ENCODE measurements at regions not wholly inside any gene's neighbourhood (a gene's known extent, or its start where the extent isn't known, plus 50 kb on each side); places are given as distances from the start of the nearest gene placed in this dataset.

DNA sequence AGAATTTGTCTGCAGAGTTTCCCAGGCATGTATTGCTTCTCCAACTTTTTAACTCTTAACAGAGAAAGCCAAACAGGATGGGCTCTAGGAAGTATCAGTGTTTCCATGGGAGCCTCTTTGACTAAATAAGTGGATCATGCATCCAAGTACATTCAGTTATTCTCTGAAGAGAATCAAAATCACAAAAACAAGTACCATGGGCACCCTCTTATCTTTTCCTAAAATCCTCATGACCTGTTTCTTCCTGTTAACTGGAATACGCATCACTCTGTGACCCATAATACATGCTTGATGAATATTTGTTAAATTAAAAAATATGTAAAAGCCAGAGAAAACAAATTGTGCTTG lies 186.9 kb upstream of the MGMT start:
- no peak for DNase-seq

DNA sequence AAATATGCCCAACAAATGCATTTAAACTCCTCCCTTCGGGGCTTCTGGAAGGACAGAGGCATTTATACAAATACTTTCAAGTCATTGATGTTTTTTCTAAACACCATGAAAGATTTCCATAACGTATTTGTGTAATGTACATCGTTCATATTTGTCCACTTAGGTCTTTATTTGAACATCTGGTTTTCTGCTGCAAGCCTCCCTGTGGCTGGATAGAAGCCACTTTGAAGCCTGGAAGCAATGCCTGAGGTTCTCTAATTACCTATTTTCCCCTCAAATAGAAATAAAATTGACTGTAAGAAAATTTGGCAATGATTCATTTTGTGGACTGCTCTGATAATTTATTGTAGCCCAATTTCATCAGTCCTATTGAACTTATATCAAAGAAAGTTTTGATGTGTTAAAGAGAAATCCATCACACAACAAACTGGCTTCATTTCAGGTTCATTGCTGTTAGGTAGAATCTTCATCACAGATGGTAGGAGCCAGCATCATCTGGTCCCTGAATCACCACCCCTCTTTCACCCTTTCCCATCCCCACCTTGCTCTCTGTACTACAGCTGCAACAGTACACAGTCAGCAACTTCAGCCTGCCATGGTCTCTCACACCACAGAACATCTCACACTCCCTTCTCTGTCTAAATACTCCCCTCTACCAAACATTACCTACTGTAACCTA lies 186.0 kb upstream of the MGMT start:
- no peak for DNase-seq

DNA sequence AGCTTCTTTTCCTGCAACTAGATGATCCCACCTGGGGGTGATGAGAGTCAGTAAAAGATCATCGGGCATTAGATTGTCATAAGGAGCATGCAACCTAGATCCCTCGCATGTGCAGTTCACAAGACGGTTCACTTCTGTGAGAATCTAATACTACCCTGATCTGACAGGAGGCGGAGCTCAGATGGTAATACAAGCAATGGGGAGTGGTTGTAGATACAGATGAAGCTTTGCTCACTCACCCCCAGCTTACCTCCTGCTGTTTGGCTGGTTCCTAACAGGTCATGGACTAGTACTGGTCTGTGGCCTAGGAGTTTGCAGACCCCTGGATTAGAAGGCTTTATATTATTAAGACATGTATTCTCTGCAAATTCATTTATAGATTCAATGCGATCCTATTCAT lies 181.6 kb upstream of the MGMT start:
- no peak for DNase-seq

DNA sequence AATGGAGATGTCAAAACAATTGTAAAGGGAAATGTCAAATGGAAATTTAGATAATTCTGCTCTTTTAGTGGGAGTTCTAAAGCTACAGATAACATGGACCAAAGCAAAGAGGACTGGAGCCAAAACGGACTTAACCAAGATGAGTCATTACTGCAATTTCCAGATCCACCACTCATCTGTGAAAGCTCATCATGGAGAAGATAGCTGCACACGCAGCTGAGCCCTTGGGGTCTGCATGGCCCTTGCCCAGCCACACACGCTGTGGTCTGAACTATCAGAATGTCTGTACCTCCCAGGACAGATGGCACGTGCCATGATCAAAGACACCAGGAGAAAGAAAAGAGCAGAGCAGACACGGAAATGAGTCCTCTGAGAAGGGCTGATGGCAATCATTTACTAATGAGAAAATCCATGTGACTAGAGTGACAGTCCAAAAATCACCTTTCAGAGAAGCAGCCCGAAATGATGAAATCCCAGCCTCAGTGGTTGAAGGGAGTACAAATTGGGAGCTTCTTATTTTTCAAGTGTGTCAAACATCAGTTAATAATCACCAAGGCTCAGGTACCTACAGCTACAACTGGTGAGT lies 177.9 kb upstream of the MGMT start:
- no peak for DNase-seq

DNA sequence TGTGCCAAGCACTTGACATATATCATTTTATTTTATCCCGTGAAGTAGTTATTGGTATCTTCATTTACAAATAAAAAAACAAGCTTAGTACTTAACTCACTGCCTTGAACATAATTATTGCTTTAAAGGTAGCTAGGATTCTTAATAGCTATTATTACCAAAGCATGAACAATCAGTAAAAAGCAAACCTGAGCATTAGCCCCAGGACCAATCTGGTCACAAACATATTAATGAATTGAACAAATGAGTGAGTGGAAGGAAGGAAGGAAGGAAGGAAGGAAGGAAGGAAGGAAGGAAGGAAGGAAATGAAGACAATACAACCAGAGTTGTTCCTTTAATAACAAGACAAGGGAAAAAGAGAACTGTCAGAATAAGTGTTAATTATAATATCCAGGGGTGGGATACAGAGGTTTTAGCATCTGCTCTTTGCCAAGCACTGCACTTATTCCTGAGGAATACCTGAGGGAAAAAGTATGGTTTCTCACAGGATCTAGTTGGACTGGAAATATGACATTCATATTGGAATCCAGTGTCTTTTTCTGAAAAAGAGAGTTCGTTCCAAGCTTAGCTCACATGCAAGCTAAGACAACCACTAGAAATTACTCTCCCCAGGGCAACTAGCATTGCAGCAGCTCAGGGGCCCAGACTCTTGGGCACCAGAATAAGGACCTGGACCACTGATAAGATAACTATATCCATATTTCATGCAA lies 172.9 kb upstream of the MGMT start:
- no peak for DNase-seq

DNA sequence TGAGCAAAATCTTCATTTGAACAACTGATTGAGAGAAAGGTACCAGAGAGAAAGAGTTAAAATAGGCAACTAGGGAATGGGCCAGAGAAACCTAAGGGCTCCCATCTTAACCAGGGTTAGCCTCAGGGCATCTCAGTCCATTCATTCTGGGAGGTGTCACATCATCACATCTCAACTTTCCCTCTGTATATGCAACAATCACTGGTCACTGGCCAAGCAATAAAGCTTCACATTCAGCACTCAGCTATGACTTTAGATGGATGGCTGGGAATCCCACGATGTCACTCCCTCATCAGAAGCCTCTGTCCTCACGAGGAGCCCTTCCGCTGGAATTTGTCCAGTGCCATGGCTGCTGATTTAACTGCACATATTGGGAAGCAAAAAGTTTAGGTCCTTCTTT lies 172.1 kb upstream of the MGMT start:
- DNase-seq = no peak

DNA sequence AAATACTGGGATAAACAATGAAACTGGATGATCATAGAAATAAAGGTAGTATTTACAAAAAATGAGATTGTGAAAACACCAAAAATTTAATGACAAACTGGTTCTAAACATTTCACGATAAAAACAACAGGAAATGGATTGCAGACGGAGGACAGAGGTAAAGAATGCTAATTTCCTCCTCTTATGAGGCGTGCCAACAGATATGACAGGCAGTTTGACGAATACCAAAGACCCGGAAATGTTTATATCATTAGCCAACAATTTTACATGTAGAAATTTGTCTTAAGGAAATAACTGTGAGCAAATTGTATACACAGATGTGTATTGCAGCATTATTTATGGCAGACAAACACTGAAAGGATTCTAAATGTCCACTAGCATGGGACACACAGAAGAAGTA lies 162.0 kb upstream of the MGMT start:
- no peak for DNase-seq

DNA sequence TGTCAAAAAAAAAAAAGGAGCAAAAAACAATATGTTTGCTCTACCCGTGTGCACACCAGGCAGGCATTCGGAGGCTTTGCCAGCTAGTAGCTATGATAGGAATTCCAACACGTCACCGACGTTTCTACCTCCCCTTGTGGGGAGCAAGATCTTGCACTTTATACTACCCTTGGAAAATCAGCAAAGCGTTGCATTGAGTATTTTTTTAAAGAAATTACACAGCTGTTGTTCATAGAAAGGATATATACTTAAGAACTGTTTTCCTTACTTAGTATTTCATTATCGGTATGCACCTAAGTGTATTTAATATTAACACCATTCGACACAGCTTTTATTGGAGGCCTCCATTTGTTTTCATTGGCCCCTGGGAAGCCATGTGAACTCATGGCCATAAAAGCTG lies 159.9 kb upstream of the MGMT start:
- no peak for DNase-seq

DNA sequence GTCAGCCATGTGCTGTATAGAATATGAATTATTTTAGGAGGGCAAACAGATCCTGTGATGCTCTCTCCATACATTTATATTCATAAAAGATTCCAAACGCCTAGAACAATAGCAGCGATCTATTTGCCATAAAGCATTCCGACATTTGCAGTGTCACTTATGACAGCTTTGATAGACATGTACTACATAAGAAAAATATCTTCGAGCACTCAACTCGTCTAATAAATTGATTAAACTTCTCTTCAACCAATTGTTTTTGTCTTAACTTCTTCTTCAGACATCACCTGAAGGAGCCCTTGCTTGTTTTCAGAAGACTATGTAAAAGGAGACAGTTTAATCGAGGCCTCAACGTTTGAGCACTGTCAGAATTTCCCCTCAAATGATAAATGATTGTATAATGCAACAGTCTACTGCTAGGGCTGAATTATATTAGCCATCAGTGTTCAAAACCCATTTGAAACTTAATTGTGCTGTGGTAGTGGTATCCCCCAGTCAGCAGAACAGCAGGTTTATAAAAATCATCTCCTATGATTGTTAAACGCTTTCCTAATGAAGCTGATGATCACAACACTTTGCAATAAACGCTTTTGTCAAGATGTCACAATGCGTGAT lies 158.0 kb upstream of the MGMT start:
- no peak for DNase-seq

DNA sequence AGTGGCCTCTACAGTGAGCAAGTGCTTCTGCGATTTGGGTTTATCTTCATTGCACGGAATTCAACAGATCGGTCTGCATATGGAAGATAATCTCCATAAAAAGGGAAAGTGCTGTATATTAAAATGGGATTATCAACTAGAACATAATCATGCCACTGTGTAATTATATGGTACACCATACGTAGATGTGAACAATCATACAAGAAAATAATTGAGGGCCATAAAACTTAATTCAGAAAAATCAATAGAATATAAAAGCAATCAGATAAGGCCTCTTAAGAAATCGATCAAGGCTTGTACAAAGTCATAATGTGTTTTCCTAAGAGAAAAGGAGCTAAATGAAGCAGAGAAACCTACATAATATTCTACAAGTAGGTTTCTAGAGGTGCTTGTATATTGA lies 157.5 kb upstream of the MGMT start:
- DNase-seq = no peak

DNA sequence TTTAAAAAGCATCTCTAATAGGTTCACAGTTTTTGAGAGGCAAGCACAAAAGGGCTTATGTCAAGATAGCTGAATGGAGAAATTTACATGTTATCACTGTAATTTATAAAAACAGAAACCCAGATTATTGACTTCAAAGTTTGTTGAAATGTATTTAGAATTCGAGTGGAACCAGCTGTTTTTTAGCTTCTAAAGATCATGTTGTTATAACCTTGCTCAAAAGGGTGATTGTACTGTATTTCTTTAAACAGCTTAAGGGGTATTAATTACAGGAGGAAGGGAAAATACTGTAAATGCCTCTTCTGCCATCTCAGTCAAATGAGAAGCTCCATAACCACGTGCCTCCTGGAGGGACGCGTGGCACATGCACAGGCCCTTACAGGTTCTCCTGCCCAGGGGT lies 156.2 kb upstream of the MGMT start:
- no peak for DNase-seq

DNA sequence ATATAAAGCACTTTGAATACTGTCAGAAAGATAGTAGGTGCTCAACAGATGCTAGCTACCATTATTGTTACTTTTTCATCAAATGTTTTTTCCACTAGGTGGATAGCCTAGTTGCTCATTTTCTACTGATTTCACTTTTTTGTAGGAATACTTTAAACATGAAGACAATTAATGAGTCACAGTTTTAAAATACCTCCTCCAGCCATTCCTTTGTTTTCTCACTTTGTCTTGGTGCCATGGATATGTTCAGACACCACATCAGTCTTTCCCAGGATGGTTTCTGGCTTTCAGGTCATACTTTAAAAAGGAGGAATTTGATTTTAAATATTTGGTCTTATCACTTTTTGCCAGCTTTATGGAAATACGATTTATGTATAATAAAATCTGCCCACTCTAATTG lies 147.1 kb upstream of the MGMT start:
- DNase-seq = no peak

DNA sequence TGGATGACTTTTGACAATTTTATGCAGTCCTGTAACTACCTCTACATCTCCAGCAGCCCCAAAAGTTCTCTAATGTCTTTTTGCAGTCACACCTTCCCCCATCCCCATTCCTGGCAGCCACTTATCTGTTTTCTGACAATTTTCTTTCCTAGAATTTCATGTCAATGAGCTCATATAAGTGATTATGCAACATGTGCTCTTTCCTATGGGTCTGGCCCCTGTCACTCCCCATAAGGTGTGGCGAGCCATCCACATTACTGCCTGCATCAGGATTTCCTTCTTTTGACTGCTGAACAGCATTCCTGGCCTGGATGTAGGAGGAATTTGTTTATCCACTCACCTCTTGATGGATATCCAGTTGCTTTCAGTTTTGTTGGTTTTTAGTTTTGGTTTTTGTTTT lies 146.7 kb upstream of the MGMT start:
- DNase-seq = no peak

DNA sequence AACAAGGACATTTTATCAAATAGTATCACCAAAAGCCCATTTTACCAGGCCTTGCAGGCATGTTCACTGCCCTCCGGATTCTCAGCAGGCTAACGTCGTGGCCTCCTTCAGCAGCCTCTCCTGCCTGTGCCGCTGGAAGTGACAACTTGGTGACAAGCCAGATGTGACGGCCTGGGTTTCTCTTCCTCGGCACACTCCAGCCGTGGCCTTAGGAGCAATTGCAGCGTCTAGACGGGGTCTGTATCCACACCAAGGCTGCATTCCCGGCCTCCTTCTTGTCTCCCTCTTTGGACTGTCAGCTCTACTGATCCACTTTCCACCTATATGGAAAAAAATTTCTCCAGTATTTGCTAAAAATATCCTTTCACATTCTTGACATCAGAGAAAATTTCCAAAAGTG lies 145.3 kb upstream of the MGMT start:
- no peak for DNase-seq

DNA sequence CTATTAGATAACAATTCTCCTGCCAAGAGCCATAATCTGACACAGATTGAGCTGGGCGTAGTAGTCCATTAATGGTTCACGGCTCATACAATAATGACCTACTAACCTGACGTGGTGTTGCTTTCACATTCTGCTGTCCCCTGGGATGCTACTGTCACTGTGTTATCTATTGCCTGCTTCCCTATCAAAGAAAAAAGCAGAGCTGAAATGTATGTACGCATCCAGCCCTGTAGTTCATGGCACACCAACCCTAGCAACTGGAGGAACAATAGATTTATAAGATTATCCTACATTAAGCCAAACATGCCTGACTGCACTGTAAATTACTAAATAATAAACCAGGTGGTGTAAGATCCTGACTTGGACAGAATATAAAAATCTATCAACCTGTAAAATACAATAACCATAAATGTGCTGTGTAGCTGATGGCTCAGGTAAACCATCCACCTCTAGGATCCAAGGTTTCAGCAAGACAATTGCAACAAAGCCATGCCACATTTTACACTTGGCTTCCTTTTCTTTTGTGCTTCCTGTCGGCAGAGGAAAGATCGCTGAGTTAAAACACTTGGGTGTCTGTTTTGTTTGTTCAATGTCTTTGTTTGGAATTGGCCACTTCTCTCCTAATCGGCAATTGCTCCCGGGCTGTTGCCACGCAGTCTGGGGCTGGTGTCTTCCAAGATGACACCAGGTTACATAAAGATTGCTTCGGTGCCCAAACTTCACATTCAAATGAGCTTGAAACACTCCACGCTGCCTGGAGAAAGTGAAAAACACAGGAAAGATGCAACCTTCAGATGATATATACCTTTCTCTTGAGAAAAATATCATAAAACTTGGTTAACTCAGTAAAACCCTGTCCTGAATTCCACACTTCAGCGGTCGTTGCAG lies 143.9 kb upstream of the MGMT start:
- no peak for DNase-seq

DNA sequence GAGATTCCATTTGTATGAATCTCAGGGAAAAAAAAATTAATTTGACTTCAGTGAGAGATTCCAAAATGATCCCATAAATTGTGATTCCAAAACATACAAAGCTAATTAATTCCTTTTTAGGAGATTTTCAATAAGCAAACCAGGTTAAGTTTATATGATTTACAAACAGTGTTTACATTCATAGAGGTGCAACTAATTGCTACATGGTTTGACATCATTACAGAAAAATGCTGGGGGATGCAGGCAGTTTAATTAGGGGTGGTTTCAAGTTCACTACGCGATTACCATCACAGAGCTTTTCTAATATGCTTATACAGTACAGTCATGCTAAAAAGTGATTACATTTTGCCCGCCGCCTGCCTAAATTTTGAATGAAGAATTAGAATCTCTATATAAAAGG lies 143.2 kb upstream of the MGMT start:
- DNase-seq = no peak

DNA sequence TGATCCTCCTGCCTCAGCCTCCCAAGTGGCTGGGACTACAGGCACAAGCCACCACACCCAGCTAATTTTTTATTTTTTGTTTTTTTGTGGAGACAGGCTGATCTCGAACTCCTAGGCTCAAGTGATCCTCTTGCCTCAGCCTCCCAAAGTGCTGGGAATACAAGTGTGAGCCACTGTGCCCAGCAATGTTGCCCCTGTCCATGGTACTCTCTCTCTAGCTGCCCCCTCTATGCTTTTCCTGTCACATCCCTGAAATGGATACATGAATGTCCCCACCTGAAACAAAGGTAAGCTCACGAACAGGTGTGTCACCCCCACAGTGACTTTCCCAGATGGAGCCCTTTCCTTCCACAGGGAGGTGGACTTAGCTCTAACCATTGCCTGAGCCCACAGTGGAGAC lies 141.1 kb upstream of the MGMT start:
- no peak for DNase-seq

DNA sequence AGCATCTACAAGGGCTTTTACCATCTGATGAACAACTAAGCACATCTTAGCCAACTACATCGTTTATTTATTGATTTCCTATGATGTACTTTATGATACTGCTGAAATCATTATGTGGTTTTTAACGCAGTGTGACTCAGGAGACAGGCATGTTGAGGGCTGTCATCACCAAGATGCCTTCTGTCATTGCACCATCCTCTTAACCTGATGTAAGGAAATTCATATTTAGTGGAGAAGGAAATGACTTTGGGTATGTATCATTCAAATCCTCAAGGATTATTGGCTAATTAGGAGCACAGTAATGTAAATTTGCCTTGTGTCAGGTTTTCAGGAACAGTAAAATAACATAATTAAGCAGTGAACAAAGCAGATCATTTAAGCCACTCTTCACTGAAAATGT lies 138.5 kb upstream of the MGMT start:
- DNase-seq = no peak

DNA sequence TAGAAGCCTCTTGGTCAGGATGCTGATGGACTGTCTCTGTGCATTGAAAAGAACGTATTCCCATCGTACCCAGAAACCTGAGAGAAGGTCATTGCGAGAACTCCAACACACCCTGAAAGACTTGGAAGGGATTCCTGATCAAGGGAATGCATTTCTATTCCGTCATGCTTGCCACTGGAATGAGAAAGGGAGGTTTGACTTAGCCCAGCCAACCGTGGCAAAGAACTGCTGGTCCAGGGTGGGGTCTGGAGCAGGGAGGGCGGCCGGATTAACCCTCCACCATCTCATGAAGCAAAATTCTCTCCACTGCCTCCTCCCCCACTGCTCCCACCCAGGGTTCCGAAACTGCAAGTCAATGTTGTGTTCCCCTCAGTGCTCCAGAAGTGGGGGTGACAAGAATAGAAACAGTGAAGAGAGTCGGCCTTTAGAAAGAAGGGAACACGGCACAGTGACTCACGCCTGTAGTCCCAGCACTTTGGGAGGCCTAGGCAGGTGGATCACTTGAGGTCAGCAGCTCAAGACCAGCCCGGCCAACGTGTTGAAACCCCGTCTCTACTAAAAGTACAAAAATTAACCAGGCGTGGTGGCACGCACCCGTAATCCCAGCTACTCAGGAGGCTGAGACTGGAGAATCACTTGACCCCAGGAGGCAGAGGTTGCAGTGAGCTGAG lies 137.5 kb upstream of the MGMT start:
- no peak for DNase-seq

DNA sequence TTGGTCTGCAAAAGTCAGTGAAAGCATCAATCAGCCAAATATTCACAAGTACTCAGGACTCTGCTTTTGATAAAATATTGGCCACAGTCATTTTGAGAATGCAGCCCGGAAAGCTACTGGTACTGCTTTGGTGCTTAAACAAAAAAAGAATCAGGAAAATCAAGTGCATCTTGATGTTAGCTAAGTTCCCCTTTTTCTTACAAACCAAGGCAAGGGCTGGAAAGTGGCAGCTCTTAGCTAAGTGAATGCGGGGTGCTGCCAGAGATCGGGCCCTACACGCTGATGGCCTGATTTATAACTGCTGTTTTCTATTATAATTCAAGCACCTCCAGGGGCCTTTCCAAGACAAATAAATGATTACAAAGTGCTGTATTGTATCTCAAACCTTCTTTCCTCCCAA lies 136.8 kb upstream of the MGMT start:
- DNase-seq = no peak

DNA sequence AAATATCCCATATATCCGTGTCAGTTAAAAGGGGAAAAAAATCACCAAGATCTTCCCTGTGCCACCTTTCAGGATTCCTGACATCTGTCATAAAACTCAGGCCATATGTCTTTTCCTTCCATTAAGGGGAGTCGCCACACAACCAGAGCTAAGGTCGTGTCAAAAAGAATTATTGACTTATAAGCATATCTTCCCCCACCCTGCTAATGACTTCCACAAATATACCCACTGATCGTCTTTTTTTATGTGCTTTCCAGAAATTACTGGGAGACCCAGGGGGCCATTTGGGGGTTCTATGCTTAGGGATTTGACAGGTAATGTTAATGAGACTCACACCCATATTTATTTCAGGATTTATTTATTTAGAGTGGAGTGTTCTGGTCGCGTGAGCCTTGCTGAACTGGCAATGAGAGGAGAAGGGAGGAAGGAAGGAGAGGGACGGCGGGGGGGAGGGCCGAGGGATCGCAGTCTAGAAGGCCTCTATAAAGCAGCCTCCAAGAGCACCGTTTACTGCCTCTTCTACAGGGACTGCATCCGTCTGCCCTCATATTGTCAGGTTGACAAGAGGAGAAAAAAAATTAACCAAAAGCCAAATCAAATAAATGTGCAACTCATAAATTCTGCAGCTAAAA lies 135.7 kb upstream of the MGMT start:
- no peak for DNase-seq

DNA sequence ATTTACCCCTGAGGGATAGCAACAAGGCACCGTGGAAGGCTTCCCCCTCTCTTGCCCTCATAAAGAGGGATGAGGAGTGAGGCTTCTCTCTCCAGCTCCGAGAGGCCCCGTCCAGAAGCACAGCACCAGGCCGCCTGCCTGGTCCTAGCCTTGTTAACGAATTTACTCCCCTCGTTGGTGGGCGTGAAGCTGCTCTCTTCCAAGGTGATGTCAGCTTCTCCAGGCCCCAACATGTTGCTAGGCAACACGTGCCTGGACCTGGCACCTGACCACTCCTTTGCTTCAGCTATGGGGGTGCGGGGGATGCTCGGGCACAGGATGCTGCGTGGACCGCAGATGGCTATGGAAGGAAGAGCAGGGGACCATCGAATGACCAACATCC lies 135.2 kb upstream of the MGMT start:
- DNase-seq = no peak

Data from DMS79 (cell line).